Fibroblast of mammary gland (primary cell): ENCODE measurements at regions not wholly inside any gene's neighbourhood (a gene's known extent, or its start where the extent isn't known, plus 50 kb on each side); places are given as distances from the start of the nearest gene placed in this dataset.
"Not testable (repeated sequence)": the region's sequence is repeated elsewhere in the genome, so short reads cannot be mapped to it uniquely, and the experiment has no call there.

Experiments
- DNase-seq: peaks from one replicate; pipeline ENCODE4 v3.0.0-alpha.2; 2010; ENCODE audit warnings: low read depth
- H3K4me3 ChIP-seq: 2 replicates; pipeline ENCODE4 v1.5.1; 2011; ENCODE audit warnings: low read depth, mild to moderate bottlenecking, low read length, moderate library complexity; ENCODE audit not compliant: control insufficient read depth
- CTCF ChIP-seq: conservative IDR thresholded peaks from 2 replicates; pipeline ENCODE4 v1.5.1; 2011; ENCODE audit warnings: low read depth, low read length, inconsistent platforms; ENCODE audit not compliant: control insufficient read depth, insufficient read depth

- no peak overlapping the region for H3K4me3 ChIP-seq
- peak; percentile 25 for DNase-seq
- TF ChIP-seq CTCF = no peak
Measured at GRCh38 chrX:95427389-95427788, 1257.3 kb upstream of the DIAPH2 start.

GRCh38 chrX:95435198-95435597 lies 1249.4 kb upstream of the DIAPH2 start:
- no peak for DNase-seq
- TF ChIP-seq CTCF = no peak
- no peak overlapping the region for H3K4me3 ChIP-seq

GRCh38 chrX:95441836-95442235 lies 1242.8 kb upstream of the DIAPH2 start:
- TF ChIP-seq CTCF = no peak
- H3K4me3 ChIP-seq = no peak overlapping the region
- DNase-seq = no peak

GRCh38 chrX:95484781-95485180 lies 1199.9 kb upstream of the DIAPH2 start:
- H3K4me3 ChIP-seq = no peak overlapping the region
- no peak for DNase-seq
- no peak for TF ChIP-seq CTCF

GRCh38 chrX:95505721-95506120 lies 1178.9 kb upstream of the DIAPH2 start:
- no peak overlapping the region for H3K4me3 ChIP-seq
- DNase-seq = no peak
- no peak for TF ChIP-seq CTCF

- no peak for DNase-seq
- TF ChIP-seq CTCF = no peak
- no peak overlapping the region for H3K4me3 ChIP-seq
Measured at GRCh38 chrX:95509474-95509873, 1175.2 kb upstream of the DIAPH2 start.

GRCh38 chrX:95524018-95524417 lies 1160.6 kb upstream of the DIAPH2 start:
- not testable (repeated sequence) for DNase-seq, H3K4me3 ChIP-seq
